GM21825 (cell line): ENCODE measurements at regions not wholly inside any gene's neighbourhood (a gene's known extent, or its start where the extent isn't known, plus 50 kb on each side); places are given as distances from the start of the nearest gene placed in this dataset.
"Not testable (repeated sequence)": the region's sequence is repeated elsewhere in the genome, so short reads cannot be mapped to it uniquely, and the experiment has no call there.

Experiments
- ATAC-seq: cut with Tn5 transposase; IDR thresholded peaks from one replicate; pipeline ENCODE4 v1.9.1; 2021; ENCODE audit warnings: mild to moderate bottlenecking, moderate library complexity; ENCODE audit not compliant: unreplicated experiment

DNA sequence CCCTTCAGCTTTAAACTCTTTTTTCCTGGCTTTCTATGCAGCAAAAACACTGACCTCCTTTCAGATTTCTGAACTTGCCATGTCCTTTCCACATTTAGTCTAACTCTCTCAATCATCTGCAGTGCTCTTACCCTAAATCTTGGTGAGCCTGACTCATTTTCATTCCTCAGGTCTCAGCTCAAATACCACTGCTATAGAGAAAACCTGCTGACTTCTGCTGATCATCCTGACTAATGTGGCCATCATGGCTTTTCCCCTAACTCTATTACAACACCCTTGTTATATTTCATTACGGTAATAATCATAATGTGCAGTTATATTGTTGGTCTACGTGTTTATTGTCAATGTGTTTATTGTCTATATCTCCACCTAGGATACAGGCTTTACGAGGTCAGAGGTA lies 207.3 kb upstream of the OR4E1 start:
- no peak for ATAC-seq

DNA sequence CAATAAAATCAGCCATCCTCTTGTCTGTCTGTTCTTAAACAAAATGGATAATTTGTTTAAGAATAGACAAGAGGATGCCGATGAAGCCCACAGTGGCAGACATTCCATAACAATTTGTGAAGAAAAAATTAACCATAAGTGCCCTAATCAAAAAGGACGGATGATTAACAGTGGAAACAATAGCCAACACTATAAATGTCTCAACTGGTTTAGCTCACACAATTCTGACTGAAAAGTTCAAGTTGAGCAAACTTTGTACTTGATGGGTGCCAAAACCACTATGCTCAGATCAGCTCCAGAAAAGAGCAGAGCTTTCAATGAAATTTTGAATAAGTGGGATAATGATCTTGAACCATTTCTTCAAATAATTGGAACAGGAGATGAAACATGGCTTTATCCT lies 202.2 kb upstream of the OR4E1 start:
- ATAC-seq = no peak

DNA sequence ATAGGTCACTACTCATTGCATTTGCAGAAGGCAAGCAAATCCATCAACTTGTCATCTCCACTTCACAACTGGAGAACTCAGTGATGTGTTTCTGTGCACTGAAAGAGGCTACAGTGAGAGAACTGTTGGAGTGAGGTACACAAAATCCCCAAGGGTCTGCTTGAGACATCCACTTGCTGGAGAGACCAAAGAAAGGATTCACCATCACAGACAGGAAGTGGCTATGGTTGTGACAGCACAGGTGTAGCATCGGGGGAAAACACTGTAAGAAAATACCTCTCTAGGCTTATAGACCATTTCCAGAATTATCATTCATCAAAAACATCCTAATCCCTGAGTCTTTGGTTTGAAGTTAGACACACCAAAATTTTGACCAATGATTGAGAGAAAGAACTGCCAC lies 201.3 kb upstream of the OR4E1 start:
- ATAC-seq = no peak

- no peak for ATAC-seq
Measured at GRCh38 chr14:21874167-21874566, 200.5 kb upstream of the OR4E1 start.

DNA sequence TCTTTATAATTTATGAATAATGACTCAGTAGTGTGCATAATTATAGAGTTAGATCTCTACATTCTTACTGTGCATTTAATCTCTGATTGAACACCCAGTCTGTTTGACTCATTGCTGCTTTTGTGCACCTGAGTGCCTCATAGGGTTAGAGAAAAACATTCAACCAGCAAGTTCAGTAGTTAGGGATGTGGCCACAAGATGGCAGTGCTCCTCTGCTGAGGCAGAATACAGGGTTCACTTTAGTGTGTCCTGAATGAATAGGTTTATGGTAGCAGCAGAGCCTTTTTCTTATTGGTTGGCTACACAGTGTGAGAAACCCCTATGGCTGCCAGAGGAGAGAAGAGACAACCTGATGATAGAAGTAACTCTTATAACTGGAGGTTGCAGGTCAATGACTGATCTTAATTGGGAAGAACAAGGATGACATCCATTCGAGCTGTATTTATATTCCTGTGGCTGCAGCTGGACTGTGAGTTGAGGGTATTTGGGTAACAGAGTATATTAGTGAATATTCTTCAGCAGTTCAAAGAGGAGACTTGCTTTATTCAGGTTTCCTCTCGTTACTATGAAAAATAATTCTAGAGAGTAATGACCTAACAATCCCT lies 194.9 kb upstream of the OR4E1 start:
- ATAC-seq = no peak

GRCh38 chr14:21867541-21867940 lies 193.9 kb upstream of the OR4E1 start:
- no peak for ATAC-seq

DNA sequence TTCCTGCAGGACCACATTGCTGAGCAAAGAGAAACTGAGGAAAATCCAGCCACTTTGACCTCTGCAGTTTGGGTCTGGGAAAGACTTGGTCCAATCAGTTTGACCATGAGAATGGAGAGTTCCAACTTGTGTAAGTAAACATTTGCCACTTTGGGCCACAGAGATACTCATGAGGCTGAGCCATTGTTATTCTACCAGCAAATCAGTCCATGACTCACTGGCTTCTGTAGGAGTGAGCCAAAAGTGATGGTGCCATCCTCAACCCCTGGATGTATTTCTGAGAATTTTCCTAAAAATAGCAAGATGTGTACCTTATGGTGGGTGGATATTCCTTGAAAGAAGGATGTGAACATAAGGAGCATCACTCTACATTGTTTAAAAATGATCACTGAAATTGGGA lies 192.9 kb upstream of the OR4E1 start:
- ATAC-seq = no peak

GRCh38 chr14:21863289-21863688 lies 189.7 kb upstream of the OR4E1 start:
- no peak for ATAC-seq

GRCh38 chr14:21861153-21861552 lies 187.5 kb upstream of the OR4E1 start:
- ATAC-seq = no peak

DNA sequence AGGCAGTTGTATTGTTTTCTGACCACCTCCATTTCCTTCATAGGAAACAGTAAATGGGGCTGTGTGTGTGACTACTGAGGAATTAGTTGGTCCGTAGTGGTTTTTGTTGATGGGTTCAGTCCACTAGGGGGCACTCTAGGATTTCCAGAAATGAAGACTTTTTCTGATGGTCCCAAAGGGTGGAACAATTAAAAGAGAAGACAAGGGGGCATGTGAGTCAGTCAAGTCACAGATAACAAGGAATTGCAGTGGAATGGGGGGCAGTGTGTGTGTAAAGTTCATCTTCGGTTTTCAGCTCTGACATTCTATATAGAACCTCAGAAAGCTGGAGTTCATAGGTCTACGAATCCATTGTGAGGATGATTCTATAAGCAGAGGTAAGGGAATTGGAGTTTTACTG lies 186.6 kb upstream of the OR4E1 start:
- no peak for ATAC-seq

DNA sequence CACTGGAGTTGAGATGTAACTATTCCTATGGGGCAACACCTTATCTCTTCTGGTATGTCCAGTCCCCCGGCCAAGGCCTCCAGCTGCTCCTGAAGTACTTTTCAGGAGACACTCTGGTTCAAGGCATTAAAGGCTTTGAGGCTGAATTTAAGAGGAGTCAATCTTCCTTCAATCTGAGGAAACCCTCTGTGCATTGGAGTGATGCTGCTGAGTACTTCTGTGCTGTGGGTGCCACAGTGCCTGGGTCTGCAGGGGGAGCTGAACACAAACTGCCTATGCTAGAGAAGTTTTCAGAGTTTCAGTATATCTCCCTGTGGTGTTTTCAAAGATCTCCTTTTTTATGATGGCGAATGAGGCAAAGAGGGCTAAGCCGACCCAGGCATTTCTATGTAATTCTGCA lies 179.2 kb upstream of the OR4E1 start:
- no peak for ATAC-seq

DNA sequence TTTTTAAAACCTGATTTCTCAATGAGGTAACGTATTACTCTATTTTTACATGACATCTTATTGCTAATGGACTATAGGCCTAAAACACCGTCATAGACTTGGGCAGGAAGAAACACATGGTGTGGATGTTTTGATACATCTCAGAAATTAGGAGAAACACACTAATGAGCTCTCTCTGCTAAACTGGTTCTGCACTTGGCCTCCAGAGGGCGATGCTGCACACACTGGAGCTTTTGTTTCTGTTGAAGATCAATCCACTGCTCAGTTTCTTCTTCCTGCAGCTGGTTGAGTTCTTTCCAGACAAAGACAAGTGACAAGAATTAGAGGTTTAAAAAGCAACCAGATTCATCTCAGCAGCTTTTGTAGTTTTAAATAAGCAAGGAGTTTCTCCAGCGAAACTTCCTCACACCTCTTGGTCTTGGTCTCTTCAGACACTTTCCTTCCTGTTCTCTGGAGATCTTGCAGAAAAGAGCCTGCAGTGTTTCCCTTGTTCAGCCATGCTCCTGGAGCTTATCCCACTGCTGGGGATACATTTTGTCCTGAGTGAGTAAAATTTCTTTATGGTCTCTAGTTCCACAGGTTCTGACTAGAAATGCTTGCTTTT lies 178.5 kb upstream of the OR4E1 start:
- ATAC-seq = no peak

DNA sequence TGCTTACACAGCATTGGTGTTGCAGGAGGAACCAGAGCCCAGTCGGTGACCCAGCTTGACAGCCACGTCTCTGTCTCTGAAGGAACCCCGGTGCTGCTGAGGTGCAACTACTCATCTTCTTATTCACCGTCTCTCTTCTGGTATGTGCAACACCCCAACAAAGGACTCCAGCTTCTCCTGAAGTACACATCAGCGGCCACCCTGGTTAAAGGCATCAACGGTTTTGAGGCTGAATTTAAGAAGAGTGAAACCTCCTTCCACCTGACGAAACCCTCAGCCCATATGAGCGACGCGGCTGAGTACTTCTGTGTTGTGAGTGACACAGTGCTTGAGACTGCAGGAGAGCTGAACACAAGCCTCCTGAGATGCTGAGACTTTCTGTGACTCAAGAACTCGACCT lies 173.3 kb upstream of the OR4E1 start:
- ATAC-seq = not testable (repeated sequence)

DNA sequence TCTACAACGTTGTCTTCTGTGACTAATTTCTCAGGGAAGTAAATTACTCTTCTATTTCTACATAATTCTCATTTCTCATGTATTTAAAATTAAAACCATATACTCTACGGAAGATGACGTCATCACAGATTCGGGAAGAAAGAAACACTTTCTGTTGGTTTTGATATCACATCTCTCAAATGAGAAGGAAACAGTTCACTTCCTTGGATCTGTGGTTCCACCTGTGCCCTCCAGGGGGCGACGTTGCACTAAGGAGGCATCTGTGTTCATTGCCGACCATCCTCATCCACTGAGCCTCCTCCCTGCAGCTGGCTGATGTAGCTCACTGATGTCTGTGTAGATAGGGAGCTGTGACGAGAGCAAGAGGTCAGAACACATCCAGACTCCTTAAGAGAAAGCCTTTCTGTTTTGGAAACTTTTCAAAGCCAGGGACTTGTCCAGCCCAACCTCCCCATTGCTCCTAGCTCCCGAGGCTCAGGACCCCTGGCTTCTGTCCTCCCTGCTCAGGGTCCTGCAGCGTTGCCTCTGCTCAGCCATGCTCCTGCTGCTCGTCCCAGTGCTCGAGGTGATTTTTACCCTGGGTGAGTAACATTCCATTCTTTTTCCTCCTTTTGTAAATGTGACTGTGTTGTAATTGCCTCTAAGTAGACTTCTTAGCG lies 172.7 kb upstream of the OR4E1 start:
- no peak for ATAC-seq

DNA sequence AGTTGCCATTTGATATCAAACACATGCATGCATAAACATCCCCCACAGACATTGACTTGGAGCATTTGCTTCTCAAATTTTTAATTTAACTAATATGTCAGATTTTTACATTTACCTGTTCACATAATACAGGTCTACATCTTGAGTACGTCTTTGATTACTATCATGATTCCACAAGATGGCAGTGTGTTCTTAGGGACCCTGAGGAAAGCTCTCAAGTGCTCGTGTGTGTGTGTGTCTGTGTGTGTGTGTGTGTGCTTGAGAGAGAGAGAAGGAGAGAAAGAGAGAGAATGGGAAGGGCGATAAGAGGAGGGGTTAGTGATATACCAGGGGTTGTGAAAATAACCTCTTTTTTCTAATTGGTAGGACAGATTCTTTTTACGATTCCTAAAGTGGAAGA lies 167.1 kb upstream of the OR4E1 start:
- ATAC-seq = no peak

DNA sequence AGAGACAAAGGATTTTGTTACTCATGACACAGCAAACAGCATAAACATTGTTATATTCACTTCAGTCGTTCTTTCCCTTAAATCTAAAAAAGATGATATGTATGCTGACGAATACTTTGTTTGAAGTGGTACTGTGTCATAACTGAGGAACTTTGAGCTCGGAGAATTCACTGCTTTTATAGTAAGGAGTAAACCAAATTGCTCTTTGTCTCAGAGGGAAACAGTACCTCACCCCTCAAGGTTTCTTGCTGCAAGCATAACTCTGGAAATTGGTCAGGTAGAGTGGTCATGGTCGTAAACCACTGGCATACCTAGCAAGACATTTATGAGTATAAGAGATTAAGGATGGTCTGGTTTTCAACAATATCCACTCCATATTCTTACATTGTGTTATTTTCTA lies 160.2 kb upstream of the OR4E1 start:
- ATAC-seq = no peak

DNA sequence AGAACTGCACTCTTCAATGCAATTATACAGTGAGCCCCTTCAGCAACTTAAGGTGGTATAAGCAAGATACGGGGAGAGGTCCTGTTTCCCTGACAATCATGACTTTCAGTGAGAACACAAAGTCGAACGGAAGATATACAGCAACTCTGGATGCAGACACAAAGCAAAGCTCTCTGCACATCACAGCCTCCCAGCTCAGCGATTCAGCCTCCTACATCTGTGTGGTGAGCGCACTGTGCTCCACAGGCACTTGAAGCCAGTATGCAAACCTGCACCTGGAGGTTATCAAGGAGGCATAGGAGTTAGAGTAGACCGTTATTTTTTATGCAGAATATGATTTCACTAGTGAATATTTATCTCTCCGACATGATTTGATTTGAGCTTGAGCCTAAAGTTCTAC lies 152.2 kb upstream of the OR4E1 start:
- no peak for ATAC-seq

GRCh38 chr14:21825149-21825743 lies 151.6 kb upstream of the OR4E1 start:
- no peak for ATAC-seq

DNA sequence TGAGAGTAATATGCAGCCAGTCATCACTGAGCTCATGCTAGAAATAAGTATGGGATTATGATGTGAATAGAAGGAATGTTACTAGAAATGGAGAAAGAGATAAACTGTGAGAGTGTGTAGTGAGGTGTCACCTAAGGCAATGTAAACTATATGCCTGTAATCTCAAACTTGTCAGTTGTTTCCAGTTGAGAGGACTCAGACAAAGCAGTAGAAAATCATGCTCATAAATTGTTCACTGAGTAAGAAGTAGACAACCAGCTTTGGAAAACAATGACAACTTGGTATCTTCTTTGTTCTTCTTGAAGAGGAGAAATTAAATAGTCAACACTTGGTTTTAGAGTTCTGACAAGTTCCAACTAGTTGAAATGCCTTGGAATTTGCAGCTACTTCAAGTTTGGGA lies 148.5 kb upstream of the OR4E1 start:
- no peak for ATAC-seq

- ATAC-seq = no peak
Measured at GRCh38 chr14:21820631-21821030, 147.0 kb upstream of the OR4E1 start.

DNA sequence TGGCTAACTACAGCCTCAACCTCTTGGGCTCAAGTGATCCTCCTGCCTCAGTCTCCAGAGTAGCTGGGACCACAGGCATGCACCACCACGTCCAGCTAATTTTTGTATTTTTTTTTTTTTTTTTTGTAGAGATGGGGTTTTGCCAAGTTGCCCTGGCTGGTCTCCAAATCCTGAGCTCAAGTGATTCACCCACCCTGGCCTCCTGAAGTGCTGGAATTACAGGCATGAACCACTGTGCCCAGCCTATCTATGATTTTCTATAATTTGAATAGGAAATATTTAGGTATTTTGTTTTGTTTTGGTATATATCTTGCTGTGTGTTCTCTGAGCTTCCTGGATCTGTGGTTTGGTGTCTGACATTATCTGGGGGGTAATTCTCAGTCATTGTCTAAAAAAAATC lies 146.3 kb upstream of the OR4E1 start:
- ATAC-seq = not testable (repeated sequence)

DNA sequence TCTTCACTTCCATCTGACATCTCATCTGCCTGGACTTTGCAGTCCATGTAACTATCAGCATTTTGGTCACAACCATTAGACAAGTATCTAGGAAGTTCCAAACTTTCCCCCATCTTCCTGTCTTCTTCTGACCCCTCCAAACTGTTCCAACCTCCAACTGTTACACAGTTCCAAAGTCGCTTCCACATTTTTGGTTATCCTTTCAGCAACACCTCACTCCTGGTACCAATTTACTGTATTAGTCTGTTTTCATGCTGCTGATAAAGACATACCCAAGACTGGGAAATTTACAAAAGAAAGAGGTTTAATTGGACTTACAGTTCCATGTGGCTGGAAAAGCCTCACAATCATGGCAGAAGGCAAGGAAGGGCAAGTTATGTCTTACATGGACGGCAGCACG lies 143.4 kb upstream of the OR4E1 start:
- not testable (repeated sequence) for ATAC-seq
